Epidermal melanocyte (primary cell): ENCODE measurements at regions not wholly inside any gene's neighbourhood (a gene's known extent, or its start where the extent isn't known, plus 50 kb on each side); places are given as distances from the start of the nearest gene placed in this dataset.

ENCODE experiments used
- DNase-seq: peaks from one replicate; pipeline ENCODE4 v3.0.0; 2011; ENCODE audit warnings: low spot score; ENCODE audit not compliant: insufficient read length

DNA sequence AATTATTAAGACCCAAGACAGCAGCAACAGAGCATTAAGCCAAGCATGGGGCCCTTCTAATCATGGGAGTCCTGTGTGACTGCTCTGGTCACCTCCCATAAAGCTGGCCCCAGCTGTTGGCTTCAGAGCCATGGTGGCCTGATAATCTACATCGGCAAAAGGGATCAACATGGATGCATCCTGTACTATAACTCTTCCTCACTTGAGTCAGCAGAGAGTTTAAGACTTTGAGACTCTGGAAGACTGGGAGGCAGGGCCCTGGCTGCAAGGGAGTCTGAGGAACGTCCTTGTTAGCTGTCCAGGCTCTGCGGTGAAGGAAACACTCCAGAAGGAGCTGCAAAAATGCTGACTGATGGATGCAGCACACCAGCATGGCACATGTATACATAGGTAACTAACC, 95.0 kb upstream of the KIAA1217 start:
- no peak for DNase-seq

DNA sequence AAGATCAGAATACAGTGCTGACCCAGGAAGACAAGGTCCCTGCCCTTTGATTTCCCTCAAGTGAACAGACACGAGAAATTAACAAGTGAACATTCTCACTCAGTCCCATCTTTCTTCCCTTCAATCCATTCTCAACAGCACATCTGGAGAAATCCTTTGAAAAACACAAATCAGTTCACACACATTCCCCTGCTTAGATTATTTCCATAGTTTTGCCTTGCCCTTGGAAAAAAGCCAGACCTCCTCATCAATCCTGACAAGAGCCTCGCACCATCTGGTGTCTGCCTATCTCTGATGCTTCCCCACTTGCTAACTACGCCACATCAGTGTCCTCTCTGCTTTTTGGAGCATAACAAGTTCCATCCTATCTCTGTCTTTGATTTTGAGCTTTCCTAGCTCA, 94.4 kb upstream of the KIAA1217 start:
- DNase-seq, result no peak

DNA sequence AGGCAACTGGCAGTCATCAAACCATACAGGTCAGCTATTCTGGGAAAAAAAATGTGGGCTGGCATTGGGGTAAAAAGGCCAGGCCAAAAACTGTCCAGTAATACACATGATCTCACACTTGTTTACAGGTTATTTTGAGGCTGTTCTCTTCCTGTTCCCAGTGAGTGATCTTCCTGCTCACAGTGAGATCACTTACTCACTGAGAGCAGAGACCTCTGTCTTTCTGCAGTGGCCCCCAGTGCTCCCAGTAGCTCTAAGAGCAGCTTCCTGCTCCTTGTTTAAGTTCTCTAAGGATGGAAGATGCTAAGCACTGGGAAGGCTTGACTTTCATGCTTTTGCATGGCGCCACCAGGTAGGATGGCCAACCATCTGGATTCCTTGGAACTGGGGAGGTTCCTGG, 93.5 kb upstream of the KIAA1217 start:
- no peak for DNase-seq

DNA sequence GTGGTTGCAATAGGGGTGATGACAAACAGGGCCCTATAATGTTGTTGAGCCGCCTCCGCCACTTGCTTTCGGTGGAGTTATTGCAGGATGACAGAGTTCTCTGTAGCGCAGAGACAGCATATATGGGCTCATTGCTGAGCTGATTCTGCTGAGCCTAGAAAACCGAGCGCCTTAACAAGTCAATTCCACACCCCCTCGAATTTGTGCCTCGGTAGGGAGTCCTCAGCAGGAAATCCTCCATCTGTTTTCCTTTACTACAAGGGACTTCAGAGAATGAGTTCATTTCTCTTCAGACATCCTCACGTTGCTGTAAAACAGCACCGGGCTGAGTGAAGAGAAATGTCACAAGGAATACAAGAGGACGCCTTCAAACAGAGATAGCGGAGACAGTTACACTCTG, 90.7 kb upstream of the KIAA1217 start:
- DNase-seq, result no peak

DNA sequence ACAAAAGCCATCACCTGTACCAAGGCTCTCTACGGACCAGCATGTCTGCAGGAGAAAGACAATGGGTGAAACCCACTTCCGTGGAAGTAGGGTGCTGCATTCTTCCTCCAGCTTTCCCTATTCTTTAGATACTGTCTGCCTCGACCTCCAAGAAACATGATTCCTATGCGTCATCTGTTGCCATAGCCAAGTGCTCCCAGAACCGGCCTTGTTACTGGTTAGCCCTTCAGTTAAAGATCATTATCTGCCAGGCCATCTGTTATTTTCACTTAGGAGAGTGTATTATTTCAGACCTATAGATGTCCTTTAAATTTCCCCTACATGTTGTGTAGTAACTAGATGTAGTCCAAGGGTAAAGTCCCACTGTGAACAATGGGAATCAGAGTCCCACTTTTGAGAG, 89.0 kb upstream of the KIAA1217 start:
- no peak for DNase-seq

DNA sequence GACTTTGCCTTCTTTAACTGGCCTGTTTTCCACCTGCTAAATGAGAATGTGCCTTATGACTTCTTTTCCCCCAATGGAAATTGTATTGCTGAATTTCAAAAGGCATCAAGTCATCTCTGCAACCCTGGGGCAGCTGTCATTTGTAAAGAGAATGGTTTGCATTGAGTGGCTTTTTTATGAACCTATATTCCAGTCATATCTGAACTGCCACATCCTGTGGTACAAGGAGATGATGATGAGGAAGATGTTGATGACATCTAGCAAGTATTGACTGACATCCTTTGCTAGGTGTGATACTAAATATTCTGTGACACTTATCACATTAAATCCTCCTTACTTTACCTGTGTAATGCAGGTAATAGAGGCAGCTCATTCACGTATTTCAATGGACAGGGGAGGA, 88.3 kb upstream of the KIAA1217 start:
- no peak for DNase-seq

DNA sequence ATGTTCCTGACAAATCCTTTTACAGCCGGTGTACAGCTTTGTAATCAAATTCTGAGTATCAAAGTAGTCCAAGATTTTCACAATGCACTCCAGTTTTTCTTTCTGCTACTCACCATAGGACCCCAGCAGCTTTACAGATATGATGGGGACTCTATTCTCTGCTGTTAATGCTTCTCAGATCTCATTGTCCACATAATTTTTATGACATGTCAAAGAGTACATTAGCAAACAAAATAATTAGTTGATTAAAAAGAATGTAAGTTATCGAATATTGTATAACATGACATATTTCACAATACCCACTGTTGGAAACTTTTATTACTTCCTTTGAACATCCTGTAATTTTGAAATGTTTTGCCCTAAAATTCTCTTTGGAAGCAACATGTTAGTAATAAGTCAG, 81.4 kb upstream of the KIAA1217 start:
- no peak for DNase-seq

DNA sequence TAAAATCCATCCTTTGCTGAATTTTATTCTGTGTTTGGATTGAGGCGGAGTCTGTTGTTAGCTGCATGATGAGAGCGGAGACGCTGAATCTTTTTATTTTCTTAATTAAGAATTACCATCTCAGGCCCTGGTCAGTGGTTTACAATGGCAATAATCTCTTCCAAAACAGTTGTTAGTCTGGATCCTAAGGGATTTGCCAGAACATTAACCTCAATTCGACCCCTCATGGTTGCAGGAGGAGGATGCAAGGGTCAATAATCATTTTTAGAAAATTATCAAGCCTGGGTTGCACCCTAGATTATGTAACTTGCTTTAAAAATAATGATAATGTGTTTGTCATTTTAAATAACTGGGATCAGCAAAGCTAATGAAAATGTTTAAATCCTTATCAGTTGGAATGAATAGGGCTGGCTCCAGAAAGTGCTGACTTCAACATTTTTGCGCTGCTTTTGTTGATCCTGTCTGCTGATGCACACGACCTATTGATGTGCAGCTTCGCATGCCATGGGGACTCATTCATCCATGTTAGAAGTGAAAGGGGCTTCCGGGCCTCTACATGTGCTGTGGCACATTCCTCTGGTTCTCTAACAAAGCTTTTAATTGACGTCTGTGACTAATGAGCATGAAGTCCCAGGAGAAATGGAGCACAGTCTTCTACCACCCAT, 80.7 kb upstream of the KIAA1217 start:
- DNase-seq, result no peak

DNA sequence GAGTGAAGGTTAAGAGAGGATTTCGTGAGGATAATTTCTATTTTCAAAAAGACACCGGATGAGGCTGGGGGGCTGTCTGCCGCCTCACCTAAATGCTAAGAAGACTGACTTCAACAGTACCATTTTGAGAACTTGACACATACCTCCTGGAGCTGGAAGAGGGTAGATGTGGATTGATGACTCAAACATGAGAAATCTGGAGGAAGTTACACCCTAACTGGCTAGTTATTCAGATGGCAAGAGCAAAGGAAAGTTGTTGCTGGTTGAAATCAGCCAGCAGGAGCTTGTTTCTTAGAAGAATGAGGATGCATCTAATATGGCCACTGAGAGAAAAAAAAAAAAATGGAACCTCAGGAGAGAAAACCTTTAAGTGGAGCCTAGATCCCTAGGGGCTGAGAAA, 76.2 kb upstream of the KIAA1217 start:
- DNase-seq, result no peak

DNA sequence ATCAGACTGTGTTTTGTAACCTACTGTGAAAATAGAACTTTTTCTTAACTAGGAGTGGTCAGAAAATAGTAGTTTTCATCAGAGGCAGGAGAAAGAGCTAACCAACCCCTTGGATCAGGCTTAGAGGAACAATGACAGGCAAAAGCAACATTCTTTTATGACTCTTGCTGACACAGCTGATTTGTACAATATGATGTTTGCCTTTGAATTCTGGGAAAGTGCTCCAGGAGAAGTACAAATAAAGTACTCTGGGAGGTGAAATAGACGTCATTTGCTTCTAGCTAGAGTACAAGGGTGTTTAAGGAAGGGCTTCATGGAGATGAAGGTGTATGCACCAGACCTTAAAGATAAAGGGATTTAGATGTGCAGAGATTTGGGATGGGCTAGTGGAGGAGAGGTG, 75.1 kb upstream of the KIAA1217 start:
- no peak for DNase-seq

DNA sequence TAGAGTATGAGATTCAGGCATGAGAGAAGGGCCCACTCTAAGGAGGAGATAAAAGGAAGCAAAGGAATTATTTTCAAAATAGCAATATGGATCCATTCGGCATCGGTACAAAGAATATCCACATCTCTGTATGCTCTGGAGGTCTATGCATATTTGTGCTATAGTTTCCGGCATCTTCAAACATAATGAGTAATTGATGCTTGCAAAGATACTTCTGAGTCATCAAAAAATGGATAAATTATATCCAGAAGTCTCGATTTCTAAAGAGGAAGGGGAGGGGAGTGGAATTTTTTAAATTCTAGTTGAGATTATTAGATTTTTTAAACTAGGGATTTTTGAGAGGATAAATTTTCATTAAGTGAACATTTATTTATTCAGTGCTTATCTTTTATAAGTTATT, 72.9 kb upstream of the KIAA1217 start:
- DNase-seq, result no peak

DNA sequence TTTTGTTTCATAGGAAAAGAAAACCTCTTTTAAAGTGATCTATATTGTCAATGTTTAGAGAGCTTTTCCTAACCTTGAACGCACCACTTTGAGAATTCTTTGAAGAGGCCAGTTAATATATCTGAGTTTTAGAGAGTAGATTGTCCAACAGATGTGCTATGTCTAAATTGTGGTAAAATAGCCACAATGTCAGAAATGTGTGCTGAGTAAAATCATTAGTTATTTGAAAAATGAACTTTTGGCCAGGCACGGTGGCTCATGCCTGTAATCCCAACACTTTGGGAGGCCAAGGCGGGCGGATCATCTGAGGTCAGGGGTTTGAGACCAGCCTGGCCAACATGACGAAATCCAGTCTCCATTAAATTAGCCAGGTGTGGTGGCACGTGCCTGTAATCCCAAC, 61.6 kb upstream of the KIAA1217 start:
- no peak for DNase-seq

DNA sequence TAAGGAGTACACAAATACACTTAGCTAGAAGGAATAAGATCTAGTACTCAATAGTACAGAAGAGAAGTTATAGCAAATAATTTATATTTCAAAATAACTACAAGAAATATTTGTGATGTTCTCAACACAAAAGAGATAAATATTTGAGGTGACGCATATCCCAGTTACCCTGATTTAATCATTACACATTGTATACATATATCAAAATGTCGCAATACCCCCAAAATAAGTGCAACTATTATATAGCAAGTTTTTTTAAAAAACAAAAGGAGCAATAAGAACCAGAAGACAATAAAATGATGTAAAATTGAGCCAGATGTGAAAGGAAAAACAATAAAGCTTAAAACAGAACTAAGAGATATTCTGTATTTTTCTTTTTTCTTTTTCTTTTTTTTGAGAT, 59.3 kb upstream of the KIAA1217 start:
- no peak for DNase-seq

DNA sequence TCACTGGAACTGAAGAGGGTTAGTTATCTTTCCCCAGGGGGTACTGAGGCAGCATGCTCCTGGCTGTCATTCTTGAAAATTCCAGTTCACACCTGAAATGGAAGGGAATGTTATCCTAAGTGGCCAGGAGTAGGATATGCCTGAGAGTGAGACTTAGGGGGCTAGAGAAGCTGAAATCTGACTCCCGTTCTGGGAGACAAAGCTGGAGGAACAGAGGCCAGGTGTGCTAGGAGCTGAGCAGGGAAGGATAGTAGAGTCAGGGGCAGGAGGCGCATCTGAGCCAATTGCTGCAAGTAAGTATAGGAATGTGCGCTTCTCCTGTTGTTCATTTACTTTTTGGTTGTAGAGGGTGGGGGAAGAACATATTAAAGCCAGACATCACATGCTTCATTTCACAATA, 58.1 kb upstream of the KIAA1217 start:
- no peak for DNase-seq

DNA sequence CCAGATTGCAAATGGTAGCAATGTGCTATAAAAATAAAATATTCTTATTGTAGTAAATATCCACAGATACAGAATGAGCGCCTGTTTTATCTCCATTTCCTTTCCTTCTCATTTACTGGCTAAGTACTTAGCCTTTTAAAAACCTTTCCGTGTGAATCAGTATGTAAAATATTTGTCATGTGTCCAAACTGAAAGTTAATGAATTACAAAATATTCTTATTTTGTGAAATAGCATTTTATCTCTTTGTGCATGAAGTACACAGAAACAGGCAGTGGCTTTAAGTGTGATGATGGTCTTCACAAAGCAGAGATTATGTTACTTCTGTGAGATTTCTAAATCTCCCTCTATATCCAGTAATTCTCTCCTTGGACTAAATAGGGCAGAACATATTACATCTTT, 56.7 kb upstream of the KIAA1217 start:
- no peak for DNase-seq

DNA sequence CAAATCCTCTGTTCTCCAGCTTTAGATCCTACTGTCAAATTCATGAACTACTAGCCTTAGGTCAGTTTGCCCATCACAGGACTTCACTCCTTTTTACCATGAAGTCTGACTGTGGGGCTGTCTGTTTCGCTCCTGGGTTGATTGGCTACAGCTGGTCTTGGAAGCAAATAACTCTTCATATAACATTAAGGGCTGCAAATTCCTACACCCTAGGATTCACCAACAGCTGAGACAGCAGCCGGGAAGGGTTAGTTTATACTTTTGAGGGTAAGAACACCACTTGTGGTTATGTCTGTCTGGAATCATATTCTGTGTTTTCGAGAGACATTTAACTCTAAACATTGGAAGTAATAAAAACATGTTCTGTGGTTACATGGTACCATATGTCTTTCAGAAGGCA, 55.9 kb upstream of the KIAA1217 start:
- no peak for DNase-seq

DNA sequence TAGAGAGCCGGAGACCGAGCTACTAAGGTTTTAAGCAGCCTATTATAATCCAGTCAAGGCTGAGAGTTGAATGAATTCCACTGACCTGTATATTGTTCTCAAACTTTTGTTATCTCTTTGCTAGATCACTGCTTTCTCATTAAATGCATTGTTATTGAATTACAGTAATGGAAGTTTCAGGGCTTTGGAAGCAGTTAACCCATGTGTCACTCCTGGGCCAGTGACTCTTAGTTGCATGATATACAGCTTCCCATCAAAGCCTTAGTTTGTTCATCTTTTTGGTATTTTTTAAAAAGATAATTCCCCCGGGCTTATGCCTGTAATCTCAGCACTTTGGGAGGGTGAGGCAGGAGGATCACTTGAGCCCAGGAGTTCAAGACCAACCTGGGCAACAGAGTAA, 55.4 kb upstream of the KIAA1217 start:
- DNase-seq, result no peak

DNA sequence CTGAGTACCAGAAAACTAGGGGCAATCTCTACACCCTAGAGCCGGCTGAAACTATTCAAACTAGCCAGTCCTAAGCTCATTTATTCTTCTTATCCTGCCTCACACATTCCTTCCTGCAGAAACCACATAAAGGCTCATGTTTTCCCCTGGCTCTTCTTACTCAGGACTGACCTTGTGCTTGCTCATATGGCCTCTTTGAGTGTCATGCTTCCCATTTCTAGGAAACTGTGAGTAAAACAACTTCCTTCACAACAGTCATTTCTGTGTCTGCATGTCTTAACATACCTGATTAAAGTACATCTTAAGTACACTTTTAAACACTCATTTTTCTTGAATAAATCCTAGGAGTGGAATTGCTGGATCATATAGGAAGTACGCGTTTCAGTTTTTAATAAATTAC, 52.3 kb upstream of the KIAA1217 start:
- no peak for DNase-seq

DNA sequence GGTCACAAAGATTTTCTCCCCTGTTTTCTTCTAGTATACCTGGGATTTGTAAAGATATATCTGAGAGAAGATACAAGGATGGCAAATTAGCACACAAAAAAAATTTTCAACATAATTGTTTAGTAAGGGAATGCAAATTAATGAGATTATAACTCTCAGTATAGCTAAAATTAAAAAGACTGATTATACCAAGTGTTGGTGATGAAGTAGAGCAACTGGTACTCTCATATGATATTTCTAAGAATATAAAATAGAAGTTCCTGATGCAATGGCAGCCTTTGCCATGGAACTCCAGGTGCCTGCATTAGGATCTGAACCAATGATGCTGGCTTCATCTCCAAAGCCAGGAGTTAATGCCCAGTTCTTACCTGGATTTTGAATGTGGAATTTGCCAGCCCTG, 51.4 kb upstream of the KIAA1217 start:
- DNase-seq, result no peak
